ENCODE measurements at regions not wholly inside any gene's neighbourhood (a gene's known extent, or its start where the extent isn't known, plus 50 kb on each side); places are given as distances from the start of the nearest gene placed in this dataset.

- DNase-seq (ENCODE audit: low spot score): no peak
- no peak for TF ChIP-seq CTCF (IDR thresholded peaks at IDR 0.05; ENCODE audit: extremely low read depth, insufficient read depth, missing control alignments)
- in situ Hi-C loops (cut with MboI; ENCODE audit: low pct_unique_long_range_greater_than_20kb, low sequenced_read_pairs, unreplicated experiment): no loop called here
These were observed 354.9 kb downstream of the PTEN start for GRCh38 chr10:88218362-88218761.

DNA sequence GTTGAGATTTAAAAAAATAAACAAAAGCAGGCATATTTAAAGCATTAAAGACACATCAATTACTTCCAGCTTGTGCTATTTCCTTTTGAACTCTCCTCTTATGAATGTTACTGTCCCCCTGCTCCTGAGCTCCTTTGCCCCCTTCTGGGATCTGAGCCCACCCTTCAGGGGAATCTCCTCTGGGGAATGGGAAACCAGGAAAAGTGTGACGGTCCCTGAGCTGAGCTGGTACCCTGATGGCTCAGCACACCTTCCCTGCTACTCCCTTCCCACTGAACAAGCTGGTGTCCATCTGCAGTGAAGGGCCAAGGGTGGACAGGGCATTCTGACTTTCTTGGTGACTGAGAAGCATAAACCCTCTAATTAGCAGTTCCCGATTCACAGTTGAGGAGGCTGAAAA is 356.3 kb downstream of the PTEN start:
- in situ Hi-C loops (cut with MboI; ENCODE audit: low pct_unique_long_range_greater_than_20kb, low sequenced_read_pairs, unreplicated experiment): no loop called here
- no peak for TF ChIP-seq CTCF (IDR thresholded peaks at IDR 0.05; ENCODE audit: extremely low read depth, insufficient read depth, missing control alignments)
- DNase-seq (ENCODE audit: low spot score): no peak

GRCh38 chr10:88221010-88221973 is 357.9 kb downstream of the PTEN start:
- no peak for TF ChIP-seq CTCF (IDR thresholded peaks at IDR 0.05; ENCODE audit: extremely low read depth, insufficient read depth, missing control alignments)
- no peak for DNase-seq (ENCODE audit: low spot score)
- in situ Hi-C loops (cut with MboI; ENCODE audit: low pct_unique_long_range_greater_than_20kb, low sequenced_read_pairs, unreplicated experiment): no loop called here

DNA sequence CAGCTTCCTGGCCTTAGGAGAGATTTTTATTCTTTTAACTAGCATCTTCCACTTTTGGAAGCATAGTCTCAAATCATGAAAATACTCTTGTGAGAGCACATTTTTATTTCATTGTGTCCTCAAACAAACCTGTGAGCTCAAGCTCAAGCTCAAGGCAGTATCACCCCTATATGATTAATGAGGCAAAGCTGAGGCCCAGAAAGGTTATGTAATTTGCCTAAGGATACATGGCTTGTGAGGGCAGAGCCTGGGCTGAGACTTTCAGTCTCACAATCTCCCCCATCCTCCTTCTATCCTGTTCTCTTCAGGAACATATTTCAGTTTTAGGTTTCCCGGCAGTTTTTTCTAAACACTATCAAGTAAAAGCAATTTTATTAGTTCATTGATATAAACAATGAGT is 359.5 kb downstream of the PTEN start:
- no peak for TF ChIP-seq CTCF (IDR thresholded peaks at IDR 0.05; ENCODE audit: extremely low read depth, insufficient read depth, missing control alignments)
- in situ Hi-C loops (cut with MboI; ENCODE audit: low pct_unique_long_range_greater_than_20kb, low sequenced_read_pairs, unreplicated experiment): no loop called here
- no peak for DNase-seq (ENCODE audit: low spot score)
